Chondrocyte (in vitro differentiated cells): ENCODE measurements at regions not wholly inside any gene's neighbourhood (a gene's known extent, or its start where the extent isn't known, plus 50 kb on each side); places are given as distances from the start of the nearest gene placed in this dataset.

ENCODE experiments used
- DNase-seq: peaks from one replicate; pipeline ENCODE4 v3.0.0; 2021; ENCODE audit warnings: mixed read lengths, low spot score
- H3K27ac Mint-ChIP-seq: one replicate; pipeline ENCODE4 v1.8.0; 2021; ENCODE audit warnings: mild to moderate bottlenecking, moderate library complexity, mixed read lengths; ENCODE audit not compliant: unreplicated experiment
- H3K27me3 Mint-ChIP-seq: 2 replicates; pipeline ENCODE4 v1.8.0; 2021; ENCODE audit warnings: low read depth, mixed read lengths
- H3K36me3 Mint-ChIP-seq: 2 replicates; pipeline ENCODE4 v1.8.0; 2021; ENCODE audit warnings: low read depth, mixed read lengths
- H3K4me1 Mint-ChIP-seq: 2 replicates; pipeline ENCODE4 v1.8.0; 2021; ENCODE audit warnings: low read depth, mild to moderate bottlenecking, mixed read lengths
- H3K4me3 Mint-ChIP-seq: one replicate; pipeline ENCODE4 v1.8.0; 2021; ENCODE audit warnings: mild to moderate bottlenecking, moderate library complexity, mixed read lengths; ENCODE audit not compliant: unreplicated experiment
- H3K9me3 Mint-ChIP-seq: 2 replicates; pipeline ENCODE4 v1.8.0; 2021; ENCODE audit warnings: low read depth, mixed read lengths
- CTCF ChIP-seq: fragments of 200-600 bp; sonication (generic); IDR thresholded peaks from 2 replicates; pipeline ENCODE4 v1.5.0; 2021; ENCODE audit warnings: antibody characterized with exemption, mild to moderate bottlenecking, moderate library complexity

- no peaks in the 10 kb centered on the region for H3K4me1 Mint-ChIP-seq
- H3K9me3 Mint-ChIP-seq = no peaks in the 10 kb centered on the region
- no peak overlapping the region for H3K27ac Mint-ChIP-seq
- H3K27me3 Mint-ChIP-seq = no peaks in the 10 kb centered on the region
- no peak for TF ChIP-seq CTCF
- DNase-seq = no peak
- no peak overlapping the region for H3K4me3 Mint-ChIP-seq
- H3K36me3 Mint-ChIP-seq = peaks cover 1% of the 10 kb centered on the region
Observed at GRCh38 chr6:53744321-53744720, 50.5 kb upstream of the LRRC1 start.

- DNase-seq = no peak
- no peaks in the 10 kb centered on the region for H3K9me3 Mint-ChIP-seq
- peaks cover 8% of the 10 kb centered on the region for H3K4me1 Mint-ChIP-seq
- no peak overlapping the region for H3K4me3 Mint-ChIP-seq
- no peaks in the 10 kb centered on the region for H3K27me3 Mint-ChIP-seq
- H3K36me3 Mint-ChIP-seq = peaks cover 1% of the 10 kb centered on the region
- no peak for TF ChIP-seq CTCF
- H3K27ac Mint-ChIP-seq = no peak overlapping the region
Observed at GRCh38 chr6:53741034-53741823, 53.6 kb upstream of the LRRC1 start.

- H3K27ac Mint-ChIP-seq = no peak overlapping the region
- no peaks in the 10 kb centered on the region for H3K9me3 Mint-ChIP-seq
- no peaks in the 10 kb centered on the region for H3K27me3 Mint-ChIP-seq
Observed at GRCh38 chr6:53737746-53738145, 57.1 kb upstream of the LRRC1 start.

GRCh38 chr6:53735896-53736295 lies 58.9 kb upstream of the LRRC1 start:
- Mint-ChIP-seq H3K27ac (no peak overlapping the region), H3K27me3 (no peaks in the 10 kb centered on the region), H3K4me3 (no peak overlapping the region), H3K36me3 (no peaks in the 10 kb centered on the region), H3K9me3 (no peaks in the 10 kb centered on the region), H3K4me1 (peaks cover 10% of the 10 kb centered on the region)
- TF ChIP-seq CTCF = no peak
- no peak for DNase-seq

More at GRCh38 chr6:53737746-53738145, 57.1 kb upstream of the LRRC1 start:
- H3K4me1 Mint-ChIP-seq = peaks cover 10% of the 10 kb centered on the region
- H3K4me3 Mint-ChIP-seq = no peak overlapping the region
- no peak for DNase-seq
- no peak for TF ChIP-seq CTCF
- H3K36me3 Mint-ChIP-seq = no peaks in the 10 kb centered on the region

GRCh38 chr6:53734473-53735299 lies 60.1 kb upstream of the LRRC1 start:
- H3K27ac Mint-ChIP-seq = no peak overlapping the region
- H3K27me3 Mint-ChIP-seq = no peaks in the 10 kb centered on the region
- no peak overlapping the region for H3K4me3 Mint-ChIP-seq
- no peaks in the 10 kb centered on the region for H3K9me3 Mint-ChIP-seq
- TF ChIP-seq CTCF = peak; percentile 48
- H3K4me1 Mint-ChIP-seq = peaks cover 10% of the 10 kb centered on the region
- H3K36me3 Mint-ChIP-seq = no peaks in the 10 kb centered on the region
- DNase-seq = no peak
